LoVo (cell line): ENCODE measurements at regions not wholly inside any gene's neighbourhood (a gene's known extent, or its start where the extent isn't known, plus 50 kb on each side); places are given as distances from the start of the nearest gene placed in this dataset.
"Not testable (repeated sequence)": the region's sequence is repeated elsewhere in the genome, so short reads cannot be mapped to it uniquely, and the experiment has no call there.

ENCODE experiments used
- DNase-seq: peaks from one replicate; pipeline ENCODE4 v3.0.0-alpha.2; 2016; ENCODE audit warnings: low spot score

DNA sequence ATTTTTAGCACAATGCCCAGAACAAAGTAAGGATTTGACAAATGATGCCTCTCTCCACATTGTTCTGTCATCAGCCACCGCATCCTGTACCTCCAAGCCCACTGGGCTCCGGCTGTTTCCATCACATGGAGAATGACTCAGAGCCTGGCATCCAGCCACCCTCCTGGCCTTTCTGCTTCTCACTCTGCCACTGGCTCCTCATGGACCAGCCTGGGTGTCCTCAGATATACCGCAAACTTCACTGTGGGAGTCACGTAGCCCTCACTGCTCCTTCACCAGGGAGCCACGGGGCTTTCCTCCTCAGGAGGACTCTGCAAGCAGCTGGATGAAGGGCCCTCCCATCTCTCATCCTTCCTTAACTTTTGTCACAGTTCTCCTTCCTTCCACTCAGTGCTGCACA lies 943.0 kb downstream of the TUBA3C start:
- not testable (repeated sequence) for DNase-seq

- no peak for DNase-seq
Observed at GRCh38 chr13:18236528-18236815, 945.2 kb downstream of the TUBA3C start.

GRCh38 chr13:18235756-18236527 lies 945.7 kb downstream of the TUBA3C start:
- DNase-seq = no peak

GRCh38 chr13:18235172-18235571 lies 946.5 kb downstream of the TUBA3C start:
- DNase-seq = no peak

- DNase-seq = not testable (repeated sequence)
Observed at GRCh38 chr13:18234451-18234850, 947.2 kb downstream of the TUBA3C start.

DNA sequence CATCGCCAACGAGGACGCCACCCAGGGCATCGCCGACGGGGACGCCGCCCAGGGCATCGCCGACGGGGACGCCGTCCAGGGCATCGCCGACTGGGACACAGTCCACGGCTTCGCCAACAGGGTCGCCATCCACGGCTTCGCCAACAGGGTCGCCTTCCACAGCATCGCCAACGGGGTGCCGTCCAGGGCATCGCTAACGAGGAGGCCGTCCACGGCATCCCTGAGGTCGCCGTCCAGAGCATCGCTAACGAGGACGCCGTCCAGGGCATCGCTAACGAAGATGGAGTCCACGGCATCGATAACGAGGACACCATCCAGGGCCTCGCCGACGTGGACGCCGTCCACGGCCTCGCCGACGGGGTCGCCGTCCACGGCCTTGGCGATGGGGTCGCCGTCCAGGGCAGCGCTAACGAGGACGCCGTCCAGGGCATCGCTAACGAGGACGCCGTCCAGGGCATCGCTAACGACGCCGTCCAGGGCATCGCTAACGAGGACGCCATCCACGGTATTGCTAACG lies 947.8 kb downstream of the TUBA3C start:
- DNase-seq = no peak

- DNase-seq = no peak
Observed at GRCh38 chr13:18232994-18233782, 948.4 kb downstream of the TUBA3C start.

GRCh38 chr13:18232298-18232993 lies 949.2 kb downstream of the TUBA3C start:
- DNase-seq = no peak

- not testable (repeated sequence) for DNase-seq
Observed at GRCh38 chr13:18224411-18224810, 957.2 kb downstream of the TUBA3C start.

DNA sequence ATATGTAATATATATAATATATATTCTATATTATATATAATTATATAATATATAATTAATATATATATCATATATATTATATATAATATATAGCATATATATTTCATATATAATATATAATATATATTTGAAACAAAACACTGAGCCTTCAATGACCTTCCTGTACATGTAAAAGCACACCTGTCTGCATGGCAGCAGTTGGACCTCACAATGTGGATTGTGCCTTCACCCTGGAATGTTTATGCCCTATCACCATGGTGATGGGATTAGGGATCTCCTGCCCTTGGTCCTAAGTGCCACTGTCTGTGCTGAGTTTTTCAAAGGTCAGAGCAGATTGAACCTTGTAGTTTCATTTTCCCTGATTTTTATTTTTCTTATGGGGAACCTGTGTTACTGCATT lies 966.9 kb downstream of the TUBA3C start:
- DNase-seq = not testable (repeated sequence)

DNA sequence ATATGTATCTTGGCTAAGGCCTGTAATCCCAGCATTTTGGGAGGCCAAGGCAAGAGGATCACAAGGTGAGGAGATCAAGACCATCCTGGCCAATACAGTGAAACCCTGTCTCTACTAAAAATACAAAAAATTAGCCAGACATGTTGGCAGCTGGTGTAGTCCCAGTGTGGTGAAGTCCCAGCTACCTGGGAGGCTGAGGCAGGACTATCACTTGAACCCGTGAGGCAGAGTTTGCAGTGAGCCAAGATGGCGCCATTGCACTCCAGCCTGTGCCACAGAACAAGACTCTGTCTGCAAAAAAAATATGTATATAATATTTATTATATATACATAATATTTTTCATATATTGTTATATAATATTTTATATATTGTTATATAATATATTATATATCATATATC lies 968.1 kb downstream of the TUBA3C start:
- DNase-seq = not testable (repeated sequence)

- no peak for DNase-seq
Observed at GRCh38 chr13:18212873-18213272, 968.8 kb downstream of the TUBA3C start.

- DNase-seq = peak; percentile 59
Observed at GRCh38 chr13:18211752-18212560, 969.7 kb downstream of the TUBA3C start.

DNA sequence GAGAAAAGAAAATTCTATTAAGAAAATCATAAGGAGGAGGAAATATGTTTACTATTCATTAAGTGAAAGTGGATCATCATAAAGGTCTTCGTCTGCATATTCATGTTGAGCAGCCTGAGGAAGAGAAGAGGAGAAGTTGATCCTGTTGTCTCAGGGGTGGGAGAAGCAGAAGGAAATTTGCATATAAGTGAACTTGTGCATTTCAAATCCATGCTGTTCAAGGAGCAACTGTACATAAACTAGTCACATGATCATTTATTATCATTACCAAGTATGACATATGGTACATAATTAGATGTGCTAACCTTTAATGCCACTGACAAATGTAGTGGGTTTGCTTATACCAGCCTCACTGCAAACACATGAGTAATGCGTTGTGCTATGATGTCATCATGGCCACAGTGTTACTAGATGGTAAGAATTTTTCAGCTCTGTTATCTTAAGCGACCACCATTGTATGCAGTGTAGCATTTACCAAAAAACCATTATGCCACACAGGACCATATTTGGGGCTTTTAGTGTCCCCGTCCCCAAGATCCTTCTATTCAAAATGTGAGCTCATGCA lies 976.9 kb downstream of the TUBA3C start:
- not testable (repeated sequence) for DNase-seq

- not testable (repeated sequence) for DNase-seq
Observed at GRCh38 chr13:18195365-18195678, 986.3 kb downstream of the TUBA3C start.

DNA sequence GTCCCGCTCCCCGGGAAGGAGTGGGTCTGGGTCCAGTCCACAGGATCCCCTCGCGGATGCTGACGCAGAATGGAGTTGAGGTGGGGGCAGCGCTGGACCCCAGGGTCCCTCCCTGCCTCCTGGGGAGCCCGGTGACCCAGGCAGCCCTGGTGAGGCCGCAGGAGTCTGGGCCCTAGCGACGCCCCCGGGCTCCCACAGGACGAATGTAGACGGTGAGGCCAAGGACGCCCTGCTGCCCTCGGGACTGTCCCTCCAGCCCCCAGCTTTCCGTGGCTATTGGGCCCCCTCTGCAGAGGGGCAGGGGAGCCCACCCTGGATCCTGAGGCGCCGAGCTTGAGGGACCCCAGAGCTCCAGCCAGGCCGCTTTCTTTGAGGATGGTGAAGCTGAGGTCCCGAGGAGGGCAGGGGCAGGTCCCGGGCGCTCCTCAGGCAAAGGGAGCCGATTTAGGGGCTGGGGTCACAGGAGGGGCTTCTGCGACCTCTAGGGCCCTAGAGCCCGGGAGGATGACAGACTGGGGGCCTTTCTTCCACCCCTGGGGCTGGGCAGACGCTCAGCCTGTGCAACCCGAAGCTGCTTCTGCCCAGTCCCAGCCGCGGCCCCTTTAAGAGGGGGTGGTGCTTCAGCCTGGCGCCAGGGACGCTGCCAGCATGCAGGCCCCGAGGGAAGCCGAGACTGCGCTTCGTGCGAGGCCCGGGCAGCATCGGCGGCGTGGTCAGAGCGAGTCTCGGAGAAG lies 986.8 kb downstream of the TUBA3C start:
- DNase-seq = not testable (repeated sequence)

GRCh38 chr13:18194104-18194503 lies 987.5 kb downstream of the TUBA3C start:
- not testable (repeated sequence) for DNase-seq
